DOHH2 (cell line): ENCODE measurements at regions not wholly inside any gene's neighbourhood (a gene's known extent, or its start where the extent isn't known, plus 50 kb on each side); places are given as distances from the start of the nearest gene placed in this dataset.

Experiments
- EZH2phosphoT487 ChIP-seq: fragments of 200-600 bp; sonication (generic); IDR thresholded peaks from 2 replicates; pipeline ENCODE4 v1.6.1; 2017; ENCODE audit warnings: borderline replicate concordance, mild to moderate bottlenecking, antibody characterized with exemption, low read length, moderate library complexity, mixed read lengths
- TF ChIP-seq, protein P1 (sequence below): fragments of 200-600 bp; sonication (generic); IDR thresholded peaks from one replicate; pipeline ENCODE4 v1.5.1; 2014; ENCODE audit warnings: antibody characterized with exemption, mild to moderate bottlenecking, low read depth, low read length; ENCODE audit not compliant: poor library complexity, severe bottlenecking

DNA sequence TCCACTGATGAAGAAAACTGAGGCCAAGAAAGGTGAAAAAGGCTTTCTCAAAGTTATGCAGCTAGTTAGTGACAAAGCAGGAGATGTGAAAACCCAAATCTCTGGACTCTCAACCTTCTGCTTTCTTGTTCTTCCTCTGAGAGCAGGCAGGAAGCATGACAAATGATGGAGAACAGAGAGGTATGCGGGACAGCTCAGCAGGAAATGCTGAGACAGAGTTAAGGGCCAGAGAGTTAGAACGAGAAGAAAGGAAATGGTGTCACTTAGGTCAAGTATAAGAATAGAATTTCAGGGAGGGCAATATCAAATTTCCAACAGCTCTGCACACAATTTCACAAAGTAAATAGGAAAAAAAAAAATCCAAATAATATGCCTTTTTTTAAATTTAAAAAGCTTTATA is 67.6 kb upstream of the ARHGAP42 start:
- TF ChIP-seq, protein P1, sequence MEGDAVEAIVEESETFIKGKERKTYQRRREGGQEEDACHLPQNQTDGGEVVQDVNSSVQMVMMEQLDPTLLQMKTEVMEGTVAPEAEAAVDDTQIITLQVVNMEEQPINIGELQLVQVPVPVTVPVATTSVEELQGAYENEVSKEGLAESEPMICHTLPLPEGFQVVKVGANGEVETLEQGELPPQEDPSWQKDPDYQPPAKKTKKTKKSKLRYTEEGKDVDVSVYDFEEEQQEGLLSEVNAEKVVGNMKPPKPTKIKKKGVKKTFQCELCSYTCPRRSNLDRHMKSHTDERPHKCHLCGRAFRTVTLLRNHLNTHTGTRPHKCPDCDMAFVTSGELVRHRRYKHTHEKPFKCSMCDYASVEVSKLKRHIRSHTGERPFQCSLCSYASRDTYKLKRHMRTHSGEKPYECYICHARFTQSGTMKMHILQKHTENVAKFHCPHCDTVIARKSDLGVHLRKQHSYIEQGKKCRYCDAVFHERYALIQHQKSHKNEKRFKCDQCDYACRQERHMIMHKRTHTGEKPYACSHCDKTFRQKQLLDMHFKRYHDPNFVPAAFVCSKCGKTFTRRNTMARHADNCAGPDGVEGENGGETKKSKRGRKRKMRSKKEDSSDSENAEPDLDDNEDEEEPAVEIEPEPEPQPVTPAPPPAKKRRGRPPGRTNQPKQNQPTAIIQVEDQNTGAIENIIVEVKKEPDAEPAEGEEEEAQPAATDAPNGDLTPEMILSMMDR = no peak
- TF ChIP-seq EZH2phosphoT487 = no peak
